Peyer's patch (tissue), 4 donors: ENCODE measurements at regions not wholly inside any gene's neighbourhood (a gene's known extent, or its start where the extent isn't known, plus 50 kb on each side); places are given as distances from the start of the nearest gene placed in this dataset.

Experiments
- CTCF ChIP-seq, 6 experiments: fragments of 450-650 bp in 4 of 6; fragments of 200-600 bp in 2 of 6; sonication (generic) in 1 of 6; IDR thresholded peaks; one replicate each; pipeline ENCODE4 v1.5.1; 2017 to 2019; ENCODE audit warnings: antibody characterized with exemption in 6 of 6, mild to moderate bottlenecking in 3 of 6, moderate library complexity in 1 of 6
- POLR2A ChIP-seq, 2 donors: fragments of 450-650 bp; IDR thresholded peaks; one replicate each; pipeline ENCODE4 v1.5.1; 2017; ENCODE audit warnings: antibody characterized with exemption in 2 of 2, mild to moderate bottlenecking in 2 of 2, moderate library complexity in 2 of 2

GRCh38 chr9:134564431-134565170 lies 77.0 kb upstream of the COL5A1 start:
- TF ChIP-seq POLR2A (IDR thresholded peaks at IDR 0.05) = no peak
- no peak for TF ChIP-seq CTCF (IDR thresholded peaks at IDR 0.05)
